HL-60 (cell line): ENCODE measurements at regions not wholly inside any gene's neighbourhood (a gene's known extent, or its start where the extent isn't known, plus 50 kb on each side); places are given as distances from the start of the nearest gene placed in this dataset.
A peak's percentile ranks its signal among the peaks of the same experiment; 100 is the strongest.
"Not testable (repeated sequence)": the region's sequence is repeated elsewhere in the genome, so short reads cannot be mapped to it uniquely, and the experiment has no call there.

Experiments
- DNase-seq, 2 experiments: peaks; one replicate each; pipeline ENCODE4 v3.0.0-alpha.2; 2010 to 2020; ENCODE audit warnings: low read depth in 1 of 2, low spot score in 1 of 2
- H3K27ac ChIP-seq: fragments of 250-450 bp; sonication (Bioruptor Pico); replicated peaks from 2 replicates; pipeline ENCODE4 v1.5.1; 2020; ENCODE audit warnings: mild to moderate bottlenecking, moderate library complexity
- H3K27me3 ChIP-seq: fragments of 250-450 bp; sonication (Bioruptor Pico); 2 replicates; pipeline ENCODE4 v1.5.1; 2021; ENCODE audit warnings: mild to moderate bottlenecking, moderate library complexity; ENCODE audit not compliant: insufficient read depth, poor library complexity, severe bottlenecking
- H3K4me3 ChIP-seq: replicated peaks from 2 replicates; pipeline ENCODE4 v1.5.1; 2011; ENCODE audit warnings: mild to moderate bottlenecking, control low read depth, low read length; ENCODE audit not compliant: insufficient read depth
- CTCF ChIP-seq: IDR thresholded peaks from one replicate; pipeline ENCODE4 v1.5.1; 2011; ENCODE audit warnings: low read length, control low read depth, inconsistent platforms; ENCODE audit not compliant: insufficient read depth
- GABPA ChIP-seq: IDR thresholded peaks from 2 replicates; pipeline ENCODE4 v1.6.1; 2012; ENCODE audit warnings: low read depth
- POLR2AphosphoS5 ChIP-seq: IDR thresholded peaks from 2 replicates; pipeline ENCODE4 v1.6.1; 2012; ENCODE audit warnings: low read depth
- SPI1 ChIP-seq: IDR thresholded peaks from 2 replicates; pipeline ENCODE4 v1.6.1; 2012; ENCODE audit warnings: low read depth, mild to moderate bottlenecking, borderline replicate concordance
- TF ChIP-seq, protein P1 (sequence below): IDR thresholded peaks from 2 replicates; pipeline ENCODE4 v1.6.1; 2012; ENCODE audit warnings: low read depth; ENCODE audit not compliant: insufficient replicate concordance

DNA sequence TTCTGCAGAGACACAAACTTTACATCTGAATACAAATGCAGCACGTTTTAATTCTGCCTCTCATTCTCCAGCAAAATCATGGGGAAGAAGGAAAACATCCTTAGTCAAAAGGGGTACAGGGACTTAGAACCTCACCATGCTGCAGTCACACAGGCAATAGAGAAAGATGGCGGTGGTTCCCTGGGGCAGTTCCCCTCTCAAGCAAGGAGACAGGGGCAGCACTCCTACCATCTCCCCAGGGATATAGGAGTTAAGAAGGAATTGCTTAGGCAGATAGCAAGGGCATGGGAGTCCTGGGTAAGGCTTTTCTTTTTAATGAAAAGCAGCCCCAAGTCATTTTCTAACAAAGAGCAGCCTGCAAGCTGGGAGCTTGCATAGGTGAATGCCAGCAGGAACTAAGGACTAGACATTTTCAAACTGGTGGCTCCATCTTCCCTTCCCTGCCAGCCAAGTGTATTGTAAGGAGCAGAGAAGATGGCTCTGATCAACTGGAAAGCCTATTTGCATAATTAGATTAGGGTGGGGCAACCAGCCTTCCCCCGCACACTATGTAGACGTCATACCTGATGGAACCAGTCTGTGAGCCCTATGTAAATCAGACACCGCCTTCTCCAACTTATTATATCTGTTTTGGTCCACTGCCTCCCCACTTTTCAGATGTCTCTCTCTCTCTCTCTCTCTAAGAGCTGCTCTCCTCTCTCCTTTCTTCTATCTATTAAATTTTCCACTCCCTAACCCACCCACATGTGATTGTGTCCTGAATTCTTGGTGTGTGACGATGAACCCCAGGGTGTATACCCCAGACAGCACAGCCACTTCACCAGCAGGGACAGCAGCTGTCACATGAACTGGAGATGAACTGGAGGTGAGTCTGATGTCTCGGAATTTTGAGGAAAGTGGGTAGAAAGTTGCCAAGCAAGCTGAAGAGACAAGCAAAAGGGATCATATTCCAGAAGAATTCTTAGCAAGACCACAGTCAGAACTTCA lies 514.5 kb downstream of the IRS2 start:
- H3K27ac ChIP-seq, result no peak overlapping the region
- no peak for DNase-seq
- no peaks in the 10 kb centered on the region for H3K27me3 ChIP-seq

DNA sequence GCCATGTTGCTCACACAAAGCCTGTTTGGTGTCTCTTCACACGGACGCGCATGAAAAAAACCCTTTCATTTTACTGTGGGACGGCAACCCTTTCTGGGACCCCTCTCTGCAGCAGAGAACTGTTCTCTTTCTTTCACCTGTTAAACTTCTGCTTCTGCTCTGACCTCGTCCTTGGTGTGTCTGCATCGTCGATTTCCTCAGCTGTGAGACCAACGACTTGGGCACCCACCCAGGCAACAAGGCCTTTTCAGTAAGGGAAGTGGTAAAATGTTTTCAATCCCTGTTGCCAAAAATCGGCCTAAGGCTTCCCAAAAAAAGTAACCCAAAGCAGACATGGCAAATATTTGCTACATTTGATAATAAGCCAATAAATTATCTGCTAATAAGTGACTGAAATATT lies 515.3 kb downstream of the IRS2 start:
- Histone ChIP-seq H3K4me3 (no peak overlapping the region), H3K27ac (no peak overlapping the region), H3K27me3 (no peaks in the 10 kb centered on the region)
- peak in 1 of 2 experiments; percentile 36 for DNase-seq
- TF ChIP-seq, protein P1, sequence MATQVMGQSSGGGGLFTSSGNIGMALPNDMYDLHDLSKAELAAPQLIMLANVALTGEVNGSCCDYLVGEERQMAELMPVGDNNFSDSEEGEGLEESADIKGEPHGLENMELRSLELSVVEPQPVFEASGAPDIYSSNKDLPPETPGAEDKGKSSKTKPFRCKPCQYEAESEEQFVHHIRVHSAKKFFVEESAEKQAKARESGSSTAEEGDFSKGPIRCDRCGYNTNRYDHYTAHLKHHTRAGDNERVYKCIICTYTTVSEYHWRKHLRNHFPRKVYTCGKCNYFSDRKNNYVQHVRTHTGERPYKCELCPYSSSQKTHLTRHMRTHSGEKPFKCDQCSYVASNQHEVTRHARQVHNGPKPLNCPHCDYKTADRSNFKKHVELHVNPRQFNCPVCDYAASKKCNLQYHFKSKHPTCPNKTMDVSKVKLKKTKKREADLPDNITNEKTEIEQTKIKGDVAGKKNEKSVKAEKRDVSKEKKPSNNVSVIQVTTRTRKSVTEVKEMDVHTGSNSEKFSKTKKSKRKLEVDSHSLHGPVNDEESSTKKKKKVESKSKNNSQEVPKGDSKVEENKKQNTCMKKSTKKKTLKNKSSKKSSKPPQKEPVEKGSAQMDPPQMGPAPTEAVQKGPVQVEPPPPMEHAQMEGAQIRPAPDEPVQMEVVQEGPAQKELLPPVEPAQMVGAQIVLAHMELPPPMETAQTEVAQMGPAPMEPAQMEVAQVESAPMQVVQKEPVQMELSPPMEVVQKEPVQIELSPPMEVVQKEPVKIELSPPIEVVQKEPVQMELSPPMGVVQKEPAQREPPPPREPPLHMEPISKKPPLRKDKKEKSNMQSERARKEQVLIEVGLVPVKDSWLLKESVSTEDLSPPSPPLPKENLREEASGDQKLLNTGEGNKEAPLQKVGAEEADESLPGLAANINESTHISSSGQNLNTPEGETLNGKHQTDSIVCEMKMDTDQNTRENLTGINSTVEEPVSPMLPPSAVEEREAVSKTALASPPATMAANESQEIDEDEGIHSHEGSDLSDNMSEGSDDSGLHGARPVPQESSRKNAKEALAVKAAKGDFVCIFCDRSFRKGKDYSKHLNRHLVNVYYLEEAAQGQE, result no peak
- TF ChIP-seq SPI1 (no peak; the same call in 1 of the 2 replicates), CTCF (no peak), GABPA (no peak), POLR2AphosphoS5 (no peak)

More for the DNA sequence above, 514.5 kb downstream of the IRS2 start:
- no peak overlapping the region for H3K4me3 ChIP-seq
- TF ChIP-seq SPI1 (no peak), CTCF (no peak), POLR2AphosphoS5 (no peak), GABPA (no peak)
- TF ChIP-seq, protein P1, result no peak

DNA sequence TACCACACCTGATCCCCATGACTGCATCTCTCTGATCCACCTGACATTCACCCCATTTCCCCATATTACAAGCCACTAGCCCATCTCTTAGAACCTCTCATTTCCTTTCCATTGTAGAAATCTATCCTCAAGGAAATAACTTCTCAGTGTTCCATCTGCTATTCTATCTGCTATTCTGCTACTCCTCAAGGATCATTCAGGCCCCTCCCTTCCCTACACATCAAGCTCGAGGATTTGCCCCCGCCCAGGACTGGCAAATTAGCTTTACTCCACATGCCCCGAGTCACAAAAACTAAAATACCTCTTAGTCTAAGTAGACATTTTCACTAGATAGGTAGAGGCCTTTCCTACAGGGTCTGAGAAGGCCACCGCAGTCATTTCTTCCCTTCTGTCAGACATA lies 517.0 kb downstream of the IRS2 start:
- not testable (repeated sequence) for H3K27ac ChIP-seq, DNase-seq, H3K4me3 ChIP-seq, H3K27me3 ChIP-seq

- DNase-seq, H3K27ac ChIP-seq, H3K4me3 ChIP-seq, H3K27me3 ChIP-seq: not testable (repeated sequence)
Observed at GRCh38 chr13:109268492-109268891, 517.9 kb downstream of the IRS2 start.

GRCh38 chr13:109267400-109267799 lies 519.0 kb downstream of the IRS2 start:
- H3K27ac ChIP-seq, DNase-seq, H3K27me3 ChIP-seq, H3K4me3 ChIP-seq: not testable (repeated sequence)

DNA sequence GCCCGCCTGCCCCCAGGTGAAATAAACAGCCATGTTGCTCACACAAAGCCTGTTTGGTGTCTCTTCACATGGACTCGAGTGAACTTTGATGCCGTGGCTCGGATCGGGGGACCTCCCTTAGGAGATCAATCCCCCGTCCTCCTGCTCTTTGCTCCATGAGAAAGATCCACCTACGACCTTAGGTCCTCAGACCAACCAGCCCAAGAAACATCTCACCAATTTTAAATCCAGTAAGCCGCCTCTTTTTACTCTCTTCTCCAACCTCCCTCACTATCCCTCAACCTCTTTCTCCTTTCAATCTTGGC lies 521.0 kb downstream of the IRS2 start:
- H3K27ac ChIP-seq, H3K27me3 ChIP-seq, DNase-seq, H3K4me3 ChIP-seq: not testable (repeated sequence)

DNA sequence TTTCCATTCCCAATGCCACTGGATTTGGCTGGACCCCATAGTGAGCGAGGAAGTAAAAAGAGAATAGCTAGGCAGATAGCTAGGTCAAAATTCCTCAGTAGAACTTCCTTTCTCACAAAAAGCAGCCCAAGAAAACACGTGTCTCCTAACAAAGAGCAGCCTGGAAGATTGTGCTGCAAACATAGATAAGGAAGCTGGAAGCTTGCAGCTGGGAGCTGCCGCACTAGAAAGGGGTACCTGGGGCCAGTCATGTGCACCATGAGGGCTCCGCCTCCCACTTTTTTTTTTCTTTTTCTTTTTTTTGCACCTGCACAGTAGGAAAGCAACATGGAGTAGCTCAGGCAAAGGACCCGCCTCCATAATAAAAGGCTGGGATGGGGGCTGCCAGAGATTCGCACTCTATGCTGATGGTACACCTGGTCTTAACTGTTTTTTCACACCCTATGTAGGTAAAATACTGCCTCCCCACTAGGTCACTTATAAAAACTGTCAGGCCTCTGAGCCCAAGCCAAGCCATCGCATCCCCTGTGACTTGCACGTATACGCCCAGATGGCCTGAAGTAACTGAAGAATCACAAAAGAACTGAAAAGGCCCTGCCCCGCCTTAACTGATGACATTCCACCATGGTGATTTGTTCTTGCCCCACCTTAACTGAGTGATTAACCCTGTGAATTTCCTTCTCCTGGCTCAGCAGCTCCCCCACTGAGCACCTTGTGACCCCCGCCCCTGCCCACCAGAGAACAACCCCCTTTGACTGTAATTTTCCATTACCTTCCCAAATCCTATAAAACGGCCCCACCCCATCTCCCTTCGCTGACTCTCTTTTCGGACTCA lies 521.6 kb downstream of the IRS2 start:
- not testable (repeated sequence) for H3K27me3 ChIP-seq, DNase-seq, H3K4me3 ChIP-seq, H3K27ac ChIP-seq

DNA sequence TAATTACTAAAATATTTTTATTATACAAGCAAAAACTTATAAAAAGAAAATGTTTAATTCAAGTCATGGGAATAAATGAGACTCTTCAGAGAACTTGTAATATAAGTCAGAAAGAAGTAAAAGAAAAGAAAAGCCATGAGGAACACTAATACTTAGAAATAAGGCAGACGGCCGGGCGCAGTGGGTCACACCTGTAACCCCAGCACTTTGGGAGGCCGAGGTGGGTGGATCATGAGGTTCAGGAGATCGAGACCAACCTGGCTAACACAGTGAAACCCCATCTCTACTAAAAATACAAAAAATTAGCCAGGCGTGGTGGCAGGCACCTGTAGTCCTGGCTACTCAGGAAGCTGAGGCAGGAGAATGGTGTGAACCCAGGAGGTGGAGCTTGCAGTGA lies 528.6 kb downstream of the IRS2 start:
- H3K27ac ChIP-seq, H3K4me3 ChIP-seq, DNase-seq, H3K27me3 ChIP-seq: not testable (repeated sequence)
